ENCODE measurements at regions not wholly inside any gene's neighbourhood (a gene's known extent, or its start where the extent isn't known, plus 50 kb on each side); places are given as distances from the start of the nearest gene placed in this dataset.

- no peak for TF ChIP-seq CTCF (IDR thresholded peaks at IDR 0.05)
- TF ChIP-seq POLR2AphosphoS5 (IDR thresholded peaks at IDR 0.05), result no peak
- no peak for TF ChIP-seq POLR2A (IDR thresholded peaks at IDR 0.05)
Observed at GRCh38 chr2:198468136-198468535, 663.7 kb downstream of the PLCL1 start.

All from stomach (tissue), 4 donors.